ENCODE measurements at regions not wholly inside any gene's neighbourhood (a gene's known extent, or its start where the extent isn't known, plus 50 kb on each side); places are given as distances from the start of the nearest gene placed in this dataset.

DNA sequence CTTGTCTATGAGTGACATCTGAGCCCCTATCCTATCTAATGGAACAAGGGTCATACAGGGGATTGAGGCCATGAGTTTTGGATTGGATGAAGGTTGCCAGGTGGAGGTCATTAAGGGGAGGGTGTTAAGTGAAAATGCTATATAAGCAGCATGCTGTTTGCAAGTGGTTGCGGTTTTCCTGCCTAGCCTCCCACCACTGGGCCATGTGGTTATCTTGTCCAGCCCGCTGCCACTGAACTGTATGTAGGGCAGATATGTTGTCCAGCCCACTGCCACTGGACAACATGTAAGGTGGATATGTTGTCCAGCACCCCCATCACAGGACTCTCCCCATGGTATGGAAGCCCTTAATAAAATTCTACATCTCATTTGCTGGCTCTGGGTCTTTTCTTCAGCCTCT is 200.0 kb downstream of the FGF10 start:
- TF ChIP-seq, protein P1, sequence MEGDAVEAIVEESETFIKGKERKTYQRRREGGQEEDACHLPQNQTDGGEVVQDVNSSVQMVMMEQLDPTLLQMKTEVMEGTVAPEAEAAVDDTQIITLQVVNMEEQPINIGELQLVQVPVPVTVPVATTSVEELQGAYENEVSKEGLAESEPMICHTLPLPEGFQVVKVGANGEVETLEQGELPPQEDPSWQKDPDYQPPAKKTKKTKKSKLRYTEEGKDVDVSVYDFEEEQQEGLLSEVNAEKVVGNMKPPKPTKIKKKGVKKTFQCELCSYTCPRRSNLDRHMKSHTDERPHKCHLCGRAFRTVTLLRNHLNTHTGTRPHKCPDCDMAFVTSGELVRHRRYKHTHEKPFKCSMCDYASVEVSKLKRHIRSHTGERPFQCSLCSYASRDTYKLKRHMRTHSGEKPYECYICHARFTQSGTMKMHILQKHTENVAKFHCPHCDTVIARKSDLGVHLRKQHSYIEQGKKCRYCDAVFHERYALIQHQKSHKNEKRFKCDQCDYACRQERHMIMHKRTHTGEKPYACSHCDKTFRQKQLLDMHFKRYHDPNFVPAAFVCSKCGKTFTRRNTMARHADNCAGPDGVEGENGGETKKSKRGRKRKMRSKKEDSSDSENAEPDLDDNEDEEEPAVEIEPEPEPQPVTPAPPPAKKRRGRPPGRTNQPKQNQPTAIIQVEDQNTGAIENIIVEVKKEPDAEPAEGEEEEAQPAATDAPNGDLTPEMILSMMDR (IDR thresholded peaks at IDR 0.05; ENCODE audit: extremely low read depth, low read depth, low read length) = no peak
- DNase-seq (ENCODE audit: insufficient read length, low spot score, missing footprints) = no peak
- no peaks in the 10 kb centered on the region for H3K27me3 ChIP-seq (ENCODE audit: insufficient read depth, low read length)

GRCh38 chr5:44187973-44188372 is 201.2 kb downstream of the FGF10 start:
- H3K27me3 ChIP-seq (ENCODE audit: insufficient read depth, low read length) = no peaks in the 10 kb centered on the region
- no peak overlapping the region for H3K4me2 ChIP-seq (ENCODE audit: insufficient read depth, low read length)
- H2AFZ ChIP-seq (ENCODE audit: low read length) = no peak overlapping the region
- H3K4me1 ChIP-seq (ENCODE audit: insufficient read depth, low read length) = no peaks in the 10 kb centered on the region
- no peak for DNase-seq (ENCODE audit: insufficient read length, low spot score, missing footprints)
- H3K36me3 ChIP-seq (ENCODE audit: insufficient read depth, low read length) = no peaks in the 10 kb centered on the region
- TF ChIP-seq, protein P1 (IDR thresholded peaks at IDR 0.05; ENCODE audit: extremely low read depth, low read depth, low read length) = no peak
- H3K9me3 ChIP-seq (ENCODE audit: low read depth, low read length) = no peaks in the 10 kb centered on the region
- H3K27ac ChIP-seq (ENCODE audit: low read depth, low read length) = no peak overlapping the region
- no peak overlapping the region for H3K4me3 ChIP-seq (ENCODE audit: insufficient read depth, low read length)
- H3K79me2 ChIP-seq (ENCODE audit: insufficient read depth, low read length) = no peaks in the 10 kb centered on the region
- H4K20me1 ChIP-seq (ENCODE audit: insufficient read depth, low read length) = no peaks in the 10 kb centered on the region

More for the DNA sequence above, 200.0 kb downstream of the FGF10 start:
- H4K20me1 ChIP-seq (ENCODE audit: insufficient read depth, low read length) = no peaks in the 10 kb centered on the region
- no peaks in the 10 kb centered on the region for H3K36me3 ChIP-seq (ENCODE audit: insufficient read depth, low read length)
- H3K27ac ChIP-seq (ENCODE audit: low read depth, low read length) = no peak overlapping the region
- H2AFZ ChIP-seq (ENCODE audit: low read length) = no peak overlapping the region
- no peak overlapping the region for H3K4me3 ChIP-seq (ENCODE audit: insufficient read depth, low read length)
- no peaks in the 10 kb centered on the region for H3K9me3 ChIP-seq (ENCODE audit: low read depth, low read length)
- no peaks in the 10 kb centered on the region for H3K79me2 ChIP-seq (ENCODE audit: insufficient read depth, low read length)
- H3K4me1 ChIP-seq (ENCODE audit: insufficient read depth, low read length) = no peaks in the 10 kb centered on the region
- no peak overlapping the region for H3K4me2 ChIP-seq (ENCODE audit: insufficient read depth, low read length)

DNA sequence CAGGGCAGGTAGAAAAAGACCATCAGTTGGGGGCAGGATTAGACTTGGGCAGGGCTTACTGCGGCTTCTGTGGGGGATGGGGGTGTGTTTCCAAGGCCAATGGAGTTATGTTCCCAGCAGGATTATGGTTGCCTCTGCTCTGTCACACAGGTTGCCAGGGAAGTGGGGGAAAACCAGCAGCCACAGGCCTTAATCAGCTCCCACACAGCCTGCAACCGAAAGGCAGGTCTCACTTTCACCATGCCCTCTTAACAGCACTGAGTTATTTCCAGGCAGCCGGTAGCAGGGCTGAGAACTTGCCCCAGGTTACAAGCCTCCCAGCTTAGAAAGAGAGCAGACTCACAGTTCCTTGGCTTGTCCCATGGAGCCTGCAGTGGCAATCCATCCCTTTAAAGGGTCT is 205.5 kb downstream of the FGF10 start:
- no peaks in the 10 kb centered on the region for H3K36me3 ChIP-seq (ENCODE audit: insufficient read depth, low read length)
- no peak overlapping the region for H2AFZ ChIP-seq (ENCODE audit: low read length)
- no peaks in the 10 kb centered on the region for H3K27me3 ChIP-seq (ENCODE audit: insufficient read depth, low read length)
- H4K20me1 ChIP-seq (ENCODE audit: insufficient read depth, low read length) = no peaks in the 10 kb centered on the region
- no peak overlapping the region for H3K27ac ChIP-seq (ENCODE audit: low read depth, low read length)
- H3K4me1 ChIP-seq (ENCODE audit: insufficient read depth, low read length) = no peaks in the 10 kb centered on the region
- no peak overlapping the region for H3K4me3 ChIP-seq (ENCODE audit: insufficient read depth, low read length)
- H3K79me2 ChIP-seq (ENCODE audit: insufficient read depth, low read length) = no peaks in the 10 kb centered on the region
- TF ChIP-seq, protein P1 (IDR thresholded peaks at IDR 0.05; ENCODE audit: extremely low read depth, low read depth, low read length) = no peak
- DNase-seq (ENCODE audit: insufficient read length, low spot score, missing footprints) = no peak
- H3K9me3 ChIP-seq (ENCODE audit: low read depth, low read length) = no peaks in the 10 kb centered on the region
- no peak overlapping the region for H3K4me2 ChIP-seq (ENCODE audit: insufficient read depth, low read length)

DNA sequence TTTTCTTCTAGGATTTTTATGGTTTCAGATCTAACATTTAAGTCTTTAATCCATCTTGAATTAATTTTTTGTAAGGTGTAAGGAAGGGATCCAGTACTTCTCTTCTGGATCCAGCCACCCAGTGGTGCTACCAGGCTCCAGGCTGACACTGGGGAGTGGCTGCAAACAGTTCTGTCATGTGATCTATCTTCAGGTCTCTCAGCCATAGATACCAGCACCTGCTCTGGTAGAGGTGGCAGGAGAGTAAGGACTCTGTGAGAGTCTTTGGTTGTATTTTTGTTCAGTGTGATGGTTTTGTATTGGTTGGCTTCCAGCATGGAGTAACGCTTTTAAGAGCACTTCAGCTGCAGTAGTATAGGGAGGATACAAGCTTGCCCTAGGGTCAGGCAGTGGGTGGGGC is 205.9 kb downstream of the FGF10 start:
- no peak overlapping the region for H3K4me2 ChIP-seq (ENCODE audit: insufficient read depth, low read length)
- no peaks in the 10 kb centered on the region for H3K9me3 ChIP-seq (ENCODE audit: low read depth, low read length)
- no peaks in the 10 kb centered on the region for H3K27me3 ChIP-seq (ENCODE audit: insufficient read depth, low read length)
- DNase-seq (ENCODE audit: insufficient read length, low spot score, missing footprints) = no peak
- no peak overlapping the region for H3K27ac ChIP-seq (ENCODE audit: low read depth, low read length)
- H2AFZ ChIP-seq (ENCODE audit: low read length) = no peak overlapping the region
- TF ChIP-seq, protein P1 (IDR thresholded peaks at IDR 0.05; ENCODE audit: extremely low read depth, low read depth, low read length) = no peak
- no peaks in the 10 kb centered on the region for H4K20me1 ChIP-seq (ENCODE audit: insufficient read depth, low read length)
- H3K36me3 ChIP-seq (ENCODE audit: insufficient read depth, low read length) = no peaks in the 10 kb centered on the region
- H3K4me1 ChIP-seq (ENCODE audit: insufficient read depth, low read length) = no peaks in the 10 kb centered on the region
- H3K79me2 ChIP-seq (ENCODE audit: insufficient read depth, low read length) = no peaks in the 10 kb centered on the region
- no peak overlapping the region for H3K4me3 ChIP-seq (ENCODE audit: insufficient read depth, low read length)
